GM12878 (cell line): ENCODE measurements at regions not wholly inside any gene's neighbourhood (a gene's known extent, or its start where the extent isn't known, plus 50 kb on each side); places are given as distances from the start of the nearest gene placed in this dataset.

Experiments
- E4F1 ChIP-seq: fragments of 450-650 bp; IDR thresholded peaks from 2 replicates; pipeline ENCODE4 v1.6.1; 2018; ENCODE audit warnings: borderline replicate concordance, mild to moderate bottlenecking; ENCODE audit not compliant: partially characterized antibody
- ESRRA ChIP-seq: IDR thresholded peaks from 2 replicates; pipeline ENCODE4 v1.6.1; 2012; ENCODE audit warnings: mild to moderate bottlenecking, low read length, improper control_type of control experiment
- IKZF2 ChIP-seq, 2 experiments: fragments of 450-650 bp; IDR thresholded peaks; 2 replicates each; pipeline ENCODE4 v1.6.1; 2017; ENCODE audit warnings: mild to moderate bottlenecking in 2 of 2, moderate library complexity in 2 of 2
- REST ChIP-seq: IDR thresholded peaks from 2 replicates; pipeline ENCODE4 v1.6.1; 2012; ENCODE audit warnings: mild to moderate bottlenecking, low read depth, low read length
- ZBTB33 ChIP-seq: fragments of 450-650 bp; IDR thresholded peaks from 2 replicates; pipeline ENCODE4 v1.6.1; 2017; ENCODE audit warnings: mild to moderate bottlenecking
- ZZZ3 ChIP-seq: IDR thresholded peaks from 2 replicates; pipeline ENCODE4 v1.6.1; 2011; ENCODE audit warnings: low read depth; ENCODE audit not compliant: control insufficient read depth, insufficient read length

- TF ChIP-seq E4F1 (no peak), REST (no peak), ZZZ3 (no peak), ZBTB33 (no peak), IKZF2 (IDR thresholded peaks at IDR 0.05) (no peak), ESRRA (no peak)
Measured at GRCh38 chr22:47883757-47884156, 1121.3 kb downstream of the TBC1D22A start (continued).
